Thyroid gland (tissue), 4 donors: ENCODE measurements at regions not wholly inside any gene's neighbourhood (a gene's known extent, or its start where the extent isn't known, plus 50 kb on each side); places are given as distances from the start of the nearest gene placed in this dataset.
"Not testable (repeated sequence)": the region's sequence is repeated elsewhere in the genome, so short reads cannot be mapped to it uniquely, and the experiment has no call there.

ENCODE experiments used
- POLR2A ChIP-seq, 2 donors: fragments of 450-650 bp; IDR thresholded peaks; one replicate each; pipeline ENCODE4 v1.6.1; 2017; ENCODE audit warnings: antibody characterized with exemption in 2 of 2, mild to moderate bottlenecking in 2 of 2, moderate library complexity in 1 of 2
- TF ChIP-seq, protein P1 (sequence below), 6 experiments: fragments of 200-600 bp in 3 of 6; fragments of 450-650 bp in 3 of 6; sonication (generic) in 3 of 6; IDR thresholded peaks; one replicate each; pipeline ENCODE4 v1.5.1; 2016 to 2019; ENCODE audit warnings: antibody characterized with exemption in 6 of 6, mild to moderate bottlenecking in 2 of 6, inconsistent platforms in 1 of 6, moderate library complexity in 1 of 6

DNA sequence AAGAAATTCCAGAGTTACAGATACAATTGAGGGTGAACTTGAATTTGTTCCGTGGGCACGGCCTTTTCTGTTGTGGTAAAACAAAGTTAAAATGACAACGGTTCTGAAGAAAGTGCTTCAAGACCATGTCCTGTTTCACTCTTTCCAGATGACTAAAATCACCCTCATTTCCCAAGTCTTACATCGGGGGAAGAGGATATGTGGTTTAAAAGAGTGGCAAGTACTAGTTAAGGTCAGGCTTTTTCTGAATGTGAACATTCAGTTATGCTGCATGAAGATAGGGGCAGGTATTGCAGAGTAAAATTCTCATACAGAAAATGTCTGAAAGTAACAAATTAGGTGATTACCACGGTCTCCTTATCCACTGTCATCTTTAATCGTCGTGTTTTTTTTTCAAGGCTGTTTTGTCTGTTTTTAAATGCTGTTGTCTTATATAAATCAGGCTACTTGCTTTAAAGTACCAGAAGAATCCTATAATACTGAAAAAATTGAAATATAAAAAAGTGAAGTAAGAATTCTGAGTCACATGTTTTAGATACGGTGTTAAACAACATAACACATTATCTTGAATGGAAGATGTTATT, 236.6 kb upstream of the PLGLB2 start:
- TF ChIP-seq, protein P1, sequence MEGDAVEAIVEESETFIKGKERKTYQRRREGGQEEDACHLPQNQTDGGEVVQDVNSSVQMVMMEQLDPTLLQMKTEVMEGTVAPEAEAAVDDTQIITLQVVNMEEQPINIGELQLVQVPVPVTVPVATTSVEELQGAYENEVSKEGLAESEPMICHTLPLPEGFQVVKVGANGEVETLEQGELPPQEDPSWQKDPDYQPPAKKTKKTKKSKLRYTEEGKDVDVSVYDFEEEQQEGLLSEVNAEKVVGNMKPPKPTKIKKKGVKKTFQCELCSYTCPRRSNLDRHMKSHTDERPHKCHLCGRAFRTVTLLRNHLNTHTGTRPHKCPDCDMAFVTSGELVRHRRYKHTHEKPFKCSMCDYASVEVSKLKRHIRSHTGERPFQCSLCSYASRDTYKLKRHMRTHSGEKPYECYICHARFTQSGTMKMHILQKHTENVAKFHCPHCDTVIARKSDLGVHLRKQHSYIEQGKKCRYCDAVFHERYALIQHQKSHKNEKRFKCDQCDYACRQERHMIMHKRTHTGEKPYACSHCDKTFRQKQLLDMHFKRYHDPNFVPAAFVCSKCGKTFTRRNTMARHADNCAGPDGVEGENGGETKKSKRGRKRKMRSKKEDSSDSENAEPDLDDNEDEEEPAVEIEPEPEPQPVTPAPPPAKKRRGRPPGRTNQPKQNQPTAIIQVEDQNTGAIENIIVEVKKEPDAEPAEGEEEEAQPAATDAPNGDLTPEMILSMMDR (IDR thresholded peaks at IDR 0.05), result not testable (repeated sequence)
- not testable (repeated sequence) for TF ChIP-seq POLR2A (IDR thresholded peaks at IDR 0.05)
